ENCODE measurements at regions not wholly inside any gene's neighbourhood (a gene's known extent, or its start where the extent isn't known, plus 50 kb on each side); places are given as distances from the start of the nearest gene placed in this dataset.

DNA sequence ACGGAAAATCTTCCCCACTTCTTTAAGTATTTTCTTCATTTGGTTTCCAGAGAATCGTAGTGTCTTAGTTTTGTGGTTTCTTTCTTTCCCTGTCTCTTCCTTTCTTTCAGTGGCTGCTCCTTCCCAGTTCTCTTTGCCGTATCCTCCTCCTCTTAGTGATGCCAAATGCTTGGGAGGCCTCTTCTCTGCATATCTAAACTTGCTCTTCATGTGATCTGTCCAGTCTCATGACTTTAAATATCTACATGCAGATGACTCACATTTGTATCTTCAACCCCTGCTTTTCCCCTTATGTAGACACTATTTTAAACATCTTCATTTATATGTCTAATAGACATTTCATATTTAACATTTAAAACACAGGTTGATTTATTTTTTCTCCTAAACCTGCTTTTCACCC is 149.2 kb downstream of the PTCSC3 start:
- no peak for DNase-seq (ENCODE audit: extremely low spot score)
- WGBS: 80% methylated on average over 3 of the region's 3 CpGs
- TF ChIP-seq, protein P1, sequence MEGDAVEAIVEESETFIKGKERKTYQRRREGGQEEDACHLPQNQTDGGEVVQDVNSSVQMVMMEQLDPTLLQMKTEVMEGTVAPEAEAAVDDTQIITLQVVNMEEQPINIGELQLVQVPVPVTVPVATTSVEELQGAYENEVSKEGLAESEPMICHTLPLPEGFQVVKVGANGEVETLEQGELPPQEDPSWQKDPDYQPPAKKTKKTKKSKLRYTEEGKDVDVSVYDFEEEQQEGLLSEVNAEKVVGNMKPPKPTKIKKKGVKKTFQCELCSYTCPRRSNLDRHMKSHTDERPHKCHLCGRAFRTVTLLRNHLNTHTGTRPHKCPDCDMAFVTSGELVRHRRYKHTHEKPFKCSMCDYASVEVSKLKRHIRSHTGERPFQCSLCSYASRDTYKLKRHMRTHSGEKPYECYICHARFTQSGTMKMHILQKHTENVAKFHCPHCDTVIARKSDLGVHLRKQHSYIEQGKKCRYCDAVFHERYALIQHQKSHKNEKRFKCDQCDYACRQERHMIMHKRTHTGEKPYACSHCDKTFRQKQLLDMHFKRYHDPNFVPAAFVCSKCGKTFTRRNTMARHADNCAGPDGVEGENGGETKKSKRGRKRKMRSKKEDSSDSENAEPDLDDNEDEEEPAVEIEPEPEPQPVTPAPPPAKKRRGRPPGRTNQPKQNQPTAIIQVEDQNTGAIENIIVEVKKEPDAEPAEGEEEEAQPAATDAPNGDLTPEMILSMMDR (IDR thresholded peaks at IDR 0.05): no peak
- TF ChIP-seq POLR2AphosphoS5 (IDR thresholded peaks at IDR 0.05): no peak
- no peak for TF ChIP-seq POLR2A (IDR thresholded peaks at IDR 0.05; ENCODE audit: low read depth)
- no peak for TF ChIP-seq EP300 (IDR thresholded peaks at IDR 0.05)

DNA sequence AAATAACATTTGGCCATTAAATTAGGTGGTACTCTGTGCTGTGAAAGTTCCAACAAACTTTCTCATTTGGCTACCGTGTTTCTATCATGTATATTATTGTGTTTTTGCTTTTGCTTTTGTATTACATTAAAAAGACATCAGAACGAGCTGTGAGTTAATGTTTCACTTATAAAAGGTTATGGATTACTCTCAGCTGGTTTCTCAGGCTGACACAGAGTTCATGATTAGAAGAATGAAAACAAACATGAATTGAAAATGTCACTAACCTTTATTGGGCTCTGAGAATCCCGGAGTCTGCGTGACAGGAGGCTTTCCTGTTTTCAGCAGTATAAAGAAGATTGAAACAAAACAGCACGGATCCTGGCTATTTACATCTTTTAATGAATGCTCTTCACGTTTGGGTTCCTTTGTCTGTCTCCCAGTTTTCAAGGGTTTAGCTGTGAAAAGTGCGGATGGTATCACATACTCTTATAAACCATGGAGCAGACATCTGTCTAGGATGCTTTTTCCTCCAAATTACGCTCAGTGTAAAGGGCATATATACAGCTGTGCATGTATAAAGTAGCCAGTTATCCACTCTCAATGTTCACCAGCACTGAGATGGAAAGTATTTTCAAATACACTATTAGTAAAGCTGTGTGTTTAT is 153.6 kb downstream of the PTCSC3 start:
- Histone ChIP-seq H3K9me3 (no peaks in the 10 kb centered on the region), H3K4me3 (no peak overlapping the region), H3K36me3 (no peaks in the 10 kb centered on the region), H3K27me3 (peaks cover 0 to 6% (median 0%) of the 10 kb centered on the region in 4 donors), H3K27ac (replicated peaks in 1 of 4) (no peak overlapping the region), H3K4me1 (no peaks in the 10 kb centered on the region)
- intact Hi-C loops (cut with DNase I): no loop called here
- 35% methylated on average over 8 of the region's 8 CpGs for WGBS
- DNase-seq (ENCODE audit: extremely low spot score): no peak
- TF ChIP-seq, protein P1 (IDR thresholded peaks at IDR 0.05): no peak
- TF ChIP-seq POLR2AphosphoS5 (IDR thresholded peaks at IDR 0.05) (no peak), POLR2A (IDR thresholded peaks at IDR 0.05; ENCODE audit: low read depth) (no peak), EP300 (IDR thresholded peaks at IDR 0.05) (no peak)

More for the DNA sequence above, 149.2 kb downstream of the PTCSC3 start:
- no peaks in the 10 kb centered on the region for H3K36me3 ChIP-seq
- intact Hi-C loops (cut with DNase I): no loop called here
- no peaks in the 10 kb centered on the region for H3K9me3 ChIP-seq
- peaks cover 0 to 6% (median 0%) of the 10 kb centered on the region in 4 donors for H3K27me3 ChIP-seq
- H3K4me1 ChIP-seq: no peaks in the 10 kb centered on the region
- no peak overlapping the region for H3K4me3 ChIP-seq
- H3K27ac ChIP-seq (replicated peaks in 1 of 4): no peak overlapping the region

DNA sequence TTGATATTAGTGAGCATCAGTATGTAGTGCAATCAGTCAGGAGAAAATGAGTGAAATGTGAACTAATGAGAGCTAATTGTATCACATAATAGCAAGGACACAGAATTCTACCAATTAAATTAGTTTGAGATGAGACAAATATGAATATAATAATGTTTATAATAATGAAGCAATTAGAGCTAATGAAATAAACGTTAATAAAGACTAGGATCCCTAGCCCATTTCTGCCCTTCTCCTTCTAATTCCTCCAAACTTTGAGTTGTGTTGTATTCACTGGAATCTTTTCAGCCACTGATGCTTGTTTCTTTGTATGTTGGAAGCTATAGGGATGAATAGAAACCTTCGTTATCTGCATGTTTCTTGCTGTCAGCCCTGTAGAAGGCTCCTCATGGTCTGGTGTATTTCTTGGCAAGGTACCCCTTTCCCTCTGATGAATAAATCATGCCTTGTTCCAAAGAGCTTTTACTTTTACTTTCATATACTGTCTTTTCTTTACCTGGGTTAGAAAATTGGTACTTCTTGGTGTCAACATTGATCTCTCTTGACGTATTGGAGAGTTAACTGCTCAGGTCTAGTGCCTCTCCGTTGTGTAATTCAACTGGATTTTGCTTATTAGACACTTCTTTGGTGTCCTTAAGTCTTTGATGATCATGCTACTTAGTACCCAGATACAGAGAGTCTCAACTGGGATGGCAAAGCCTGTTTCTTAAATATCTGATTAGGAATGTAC is 154.8 kb downstream of the PTCSC3 start:
- WGBS: 74% methylated on average over 4 of the region's 4 CpGs
- no peaks in the 10 kb centered on the region for H3K9me3 ChIP-seq
- H3K36me3 ChIP-seq: no peaks in the 10 kb centered on the region
- no peak overlapping the region for H3K27ac ChIP-seq (replicated peaks in 1 of 4)
- H3K4me3 ChIP-seq: no peak overlapping the region
- H3K27me3 ChIP-seq: peaks cover 0 to 5% (median 0%) of the 10 kb centered on the region in 4 donors
- TF ChIP-seq EP300 (IDR thresholded peaks at IDR 0.05) (no peak), POLR2AphosphoS5 (IDR thresholded peaks at IDR 0.05) (no peak)
- TF ChIP-seq, protein P1 (IDR thresholded peaks at IDR 0.05): no peak
- H3K4me1 ChIP-seq: no peaks in the 10 kb centered on the region
- no peak for DNase-seq (ENCODE audit: extremely low spot score)
- intact Hi-C loops (cut with DNase I): no loop called here

DNA sequence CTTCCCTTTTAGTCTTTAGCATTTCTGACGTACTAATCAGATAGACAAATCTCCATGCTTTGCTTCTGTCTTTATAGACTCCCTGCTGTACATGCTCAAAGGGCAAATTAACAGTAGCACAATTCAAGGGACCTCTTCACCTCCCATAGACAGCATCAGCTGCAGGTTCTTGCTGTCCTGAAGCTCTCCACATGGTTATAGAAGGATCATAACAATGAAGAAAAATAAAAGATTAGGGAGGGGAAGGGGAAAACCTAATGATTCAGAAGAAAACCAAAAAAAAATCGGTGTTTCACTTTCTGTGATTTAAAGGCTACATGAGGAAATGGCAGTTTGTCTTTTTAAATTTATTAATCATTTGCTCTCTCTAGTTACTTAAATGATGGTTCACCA is 155.5 kb downstream of the PTCSC3 start:
- no peaks in the 10 kb centered on the region for H3K36me3 ChIP-seq
- no peaks in the 10 kb centered on the region for H3K9me3 ChIP-seq
- 65% methylated on average over 2 of the region's 2 CpGs for WGBS
- H3K4me3 ChIP-seq: no peak overlapping the region
- no peaks in the 10 kb centered on the region for H3K27me3 ChIP-seq
- DNase-seq (ENCODE audit: extremely low spot score): no peak
- H3K27ac ChIP-seq (replicated peaks in 1 of 4): no peak overlapping the region
- TF ChIP-seq EP300 (IDR thresholded peaks at IDR 0.05) (no peak), POLR2AphosphoS5 (IDR thresholded peaks at IDR 0.05) (no peak), POLR2A (IDR thresholded peaks at IDR 0.05; ENCODE audit: low read depth) (no peak)
- TF ChIP-seq, protein P1 (IDR thresholded peaks at IDR 0.05): no peak
- H3K4me1 ChIP-seq: no peaks in the 10 kb centered on the region
- intact Hi-C loops (cut with DNase I): no loop called here
